ENCODE measurements at regions not wholly inside any gene's neighbourhood (a gene's known extent, or its start where the extent isn't known, plus 50 kb on each side); places are given as distances from the start of the nearest gene placed in this dataset.

DNA sequence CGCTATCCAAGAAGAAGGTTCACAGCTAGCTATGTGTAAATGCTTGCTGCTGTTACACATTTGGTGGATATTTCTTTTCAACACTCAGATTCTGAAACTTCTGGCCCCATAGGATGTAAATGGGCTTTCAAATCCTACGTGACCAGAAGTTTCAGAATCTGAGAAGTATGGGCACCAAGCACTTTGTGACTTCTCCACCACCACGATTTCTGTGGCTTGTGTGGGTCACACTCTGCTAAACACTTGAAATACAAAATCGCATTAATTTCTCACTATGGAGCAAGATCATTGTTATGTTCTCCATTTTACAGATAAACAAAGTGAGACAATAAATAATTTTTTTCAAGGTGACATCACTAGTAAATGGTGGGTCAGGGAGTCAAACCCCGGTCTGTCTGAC is 259.4 kb upstream of the JADE1 start:
- no peak overlapping the region for H4K5ac ChIP-seq (ENCODE audit: low read depth, low read length)
- H3K36me3 ChIP-seq (ENCODE audit: control insufficient read depth, insufficient read depth, low read length): no peaks in the 10 kb centered on the region
- no peak overlapping the region for H2BK120ac ChIP-seq (ENCODE audit: low read depth, low read length)
- intact Hi-C loops (cut with micrococcal nuclease): loop anchor here (5.0 to 10.0 kb wide), 2 partner anchors 165 to 312 kb away; no protein-coding TSS in a partner anchor
- dilution Hi-C loops (cut with HindIII; ENCODE audit: low sequenced_read_pairs, unreplicated experiment): no loop called here
- H2AK9ac ChIP-seq (replicated peaks; ENCODE audit: low read depth, low read length, poor library complexity): no peak overlapping the region
- H3K4ac ChIP-seq (ENCODE audit: low read depth, low read length): no peak overlapping the region
- ATAC-seq (ENCODE audit: low read depth) (no peak), DNase-seq (no peak)
- H2BK15ac ChIP-seq (ENCODE audit: low read depth, low read length): no peak overlapping the region
- TF ChIP-seq BHLHE40 (IDR thresholded peaks at IDR 0.05; ENCODE audit: low read depth, low read length): no peak
- TF ChIP-seq RCOR1 (IDR thresholded peaks at IDR 0.05; ENCODE audit: insufficient replicate concordance, low read length): no peak
- TF ChIP-seq NFE2L2 (IDR thresholded peaks at IDR 0.05; ENCODE audit: low read depth, low read length): no peak
- TF ChIP-seq RAD21 (IDR thresholded peaks at IDR 0.05; ENCODE audit: low read length): no peak
- no peak for TF ChIP-seq SMC3 (IDR thresholded peaks at IDR 0.05; ENCODE audit: low read depth, low read length)
- TF ChIP-seq MAZ (IDR thresholded peaks at IDR 0.05; ENCODE audit: borderline replicate concordance, low read depth, low read length): no peak
- TF ChIP-seq, protein P1, sequence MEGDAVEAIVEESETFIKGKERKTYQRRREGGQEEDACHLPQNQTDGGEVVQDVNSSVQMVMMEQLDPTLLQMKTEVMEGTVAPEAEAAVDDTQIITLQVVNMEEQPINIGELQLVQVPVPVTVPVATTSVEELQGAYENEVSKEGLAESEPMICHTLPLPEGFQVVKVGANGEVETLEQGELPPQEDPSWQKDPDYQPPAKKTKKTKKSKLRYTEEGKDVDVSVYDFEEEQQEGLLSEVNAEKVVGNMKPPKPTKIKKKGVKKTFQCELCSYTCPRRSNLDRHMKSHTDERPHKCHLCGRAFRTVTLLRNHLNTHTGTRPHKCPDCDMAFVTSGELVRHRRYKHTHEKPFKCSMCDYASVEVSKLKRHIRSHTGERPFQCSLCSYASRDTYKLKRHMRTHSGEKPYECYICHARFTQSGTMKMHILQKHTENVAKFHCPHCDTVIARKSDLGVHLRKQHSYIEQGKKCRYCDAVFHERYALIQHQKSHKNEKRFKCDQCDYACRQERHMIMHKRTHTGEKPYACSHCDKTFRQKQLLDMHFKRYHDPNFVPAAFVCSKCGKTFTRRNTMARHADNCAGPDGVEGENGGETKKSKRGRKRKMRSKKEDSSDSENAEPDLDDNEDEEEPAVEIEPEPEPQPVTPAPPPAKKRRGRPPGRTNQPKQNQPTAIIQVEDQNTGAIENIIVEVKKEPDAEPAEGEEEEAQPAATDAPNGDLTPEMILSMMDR (conservative IDR thresholded peaks at IDR 0.05; ENCODE audit: low read depth, low read length): no peak
- no peak for TF ChIP-seq FOS (IDR thresholded peaks at IDR 0.05; ENCODE audit: low read depth, low read length)
- no peak for TF ChIP-seq MAFK (IDR thresholded peaks at IDR 0.05; ENCODE audit: low read depth, low read length)
- no peak for TF ChIP-seq CHD1 (IDR thresholded peaks at IDR 0.05; ENCODE audit: low read depth, low read length)
- TF ChIP-seq, protein P2, sequence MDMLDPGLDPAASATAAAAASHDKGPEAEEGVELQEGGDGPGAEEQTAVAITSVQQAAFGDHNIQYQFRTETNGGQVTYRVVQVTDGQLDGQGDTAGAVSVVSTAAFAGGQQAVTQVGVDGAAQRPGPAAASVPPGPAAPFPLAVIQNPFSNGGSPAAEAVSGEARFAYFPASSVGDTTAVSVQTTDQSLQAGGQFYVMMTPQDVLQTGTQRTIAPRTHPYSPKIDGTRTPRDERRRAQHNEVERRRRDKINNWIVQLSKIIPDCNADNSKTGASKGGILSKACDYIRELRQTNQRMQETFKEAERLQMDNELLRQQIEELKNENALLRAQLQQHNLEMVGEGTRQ (IDR thresholded peaks at IDR 0.05; ENCODE audit: low read depth, low read length): no peak
- TF ChIP-seq MXI1 (IDR thresholded peaks at IDR 0.05; ENCODE audit: borderline replicate concordance, low read depth, low read length): no peak
- no peak for TF ChIP-seq POLR2A (IDR thresholded peaks at IDR 0.05; ENCODE audit: low read depth, low read length)
- no peak for TF ChIP-seq RFX5 (IDR thresholded peaks at IDR 0.05; ENCODE audit: low read depth, low read length)
- no peak for TF ChIP-seq CEBPB (IDR thresholded peaks at IDR 0.05; ENCODE audit: low read depth, low read length)
- TF ChIP-seq ELK1 (IDR thresholded peaks at IDR 0.05; ENCODE audit: borderline replicate concordance, low read depth, low read length): no peak
- in situ Hi-C loops (cut with MboI; ENCODE audit: low sequenced_read_pairs): loop anchor here (25.0 kb wide), 1 partner anchor 363 kb away; no protein-coding TSS in a partner anchor
- H3K4me3 ChIP-seq (ENCODE audit: insufficient read depth, low read depth, low read length): no peak overlapping the region
- no peak overlapping the region for H2BK5ac ChIP-seq (ENCODE audit: low read depth, low read length, poor library complexity, severe bottlenecking)
- no peak overlapping the region for H3K18ac ChIP-seq (ENCODE audit: low read depth, low read length)
- no peak overlapping the region for H3K4me2 ChIP-seq (ENCODE audit: low read depth, low read length)
- no TSS peak for BruUV-seq (replicated peaks)
- no peaks in the 10 kb centered on the region for H3K27me3 ChIP-seq (ENCODE audit: control insufficient read depth, insufficient read depth, low read length)
- H3K9me3 ChIP-seq (ENCODE audit: control insufficient read depth, insufficient read depth, low read length): peaks cover 4% of the 10 kb centered on the region; the same call in 1 of the 2 replicates
- no peaks in the 10 kb centered on the region for H3K79me1 ChIP-seq (ENCODE audit: low read depth in 1 of 2, low read length in 2 of 2)
- no peak overlapping the region for H3K14ac ChIP-seq (replicated peaks; ENCODE audit: low read depth, low read length)
- no peak overlapping the region for H2AK5ac ChIP-seq (ENCODE audit: low read depth, low read length)
- H3K23ac ChIP-seq (ENCODE audit: low read depth, low read length): no peak overlapping the region
- H2BK20ac ChIP-seq (ENCODE audit: low read depth, low read length): no peak overlapping the region
- no peaks in the 10 kb centered on the region for H4K20me1 ChIP-seq (ENCODE audit: insufficient read depth, low read length)
- no peak overlapping the region for H4K91ac ChIP-seq (ENCODE audit: insufficient read depth, low read depth, low read length)
- ChIA-PET CTCF (no interaction called here), POLR2A (ENCODE audit: unreplicated experiment) (no interaction called here)
- peaks cover 14% of the 10 kb centered on the region for H3K4me1 ChIP-seq (ENCODE audit: control insufficient read depth, insufficient read depth, low read length)
- H3K9ac ChIP-seq (ENCODE audit: low read depth, low read length): no peak overlapping the region
- H3K56ac ChIP-seq (ENCODE audit: extremely low read depth, insufficient read depth, low read length): no peak overlapping the region
- no CpG with 5 or more reads among the region's 5 CpGs for WGBS, 2 experiments (ENCODE audit: extremely low coverage in 2 of 2, insufficient read length in 1 of 2)
- no peaks in the 10 kb centered on the region for H3K9me1 ChIP-seq (ENCODE audit: insufficient read depth, low read length)
- no peak overlapping the region for H3K27ac ChIP-seq (ENCODE audit: insufficient read depth, low read length)
- H2AFZ ChIP-seq (replicated peaks; ENCODE audit: low read length, poor library complexity): no peak overlapping the region
- H4K8ac ChIP-seq (ENCODE audit: low read depth in 2 of 2, low read length in 2 of 2): no peak overlapping the region

All from IMR-90 (cell line).